ENCODE measurements at regions not wholly inside any gene's neighbourhood (a gene's known extent, or its start where the extent isn't known, plus 50 kb on each side); places are given as distances from the start of the nearest gene placed in this dataset.

GRCh38 chr4:112823156-112823555 is 186.2 kb downstream of the LARP7 start:
- Histone ChIP-seq H3K27ac (ENCODE audit: low read depth, low read length) (no peak overlapping the region), H3K4me1 (ENCODE audit: insufficient read depth, low read length) (peaks cover 6% of the 10 kb centered on the region), H2AFZ (ENCODE audit: low read length) (no peak overlapping the region), H3K9me3 (ENCODE audit: low read depth, low read length) (no peaks in the 10 kb centered on the region), H3K79me2 (ENCODE audit: insufficient read depth, low read length) (no peaks in the 10 kb centered on the region), H4K20me1 (ENCODE audit: insufficient read depth, low read length) (no peaks in the 10 kb centered on the region), H3K4me2 (ENCODE audit: insufficient read depth, low read length) (no peak overlapping the region), H3K27me3 (ENCODE audit: insufficient read depth, low read length) (no peaks in the 10 kb centered on the region), H3K4me3 (ENCODE audit: insufficient read depth, low read length) (no peak overlapping the region), H3K36me3 (ENCODE audit: insufficient read depth, low read length) (no peaks in the 10 kb centered on the region)
- TF ChIP-seq, protein P1, sequence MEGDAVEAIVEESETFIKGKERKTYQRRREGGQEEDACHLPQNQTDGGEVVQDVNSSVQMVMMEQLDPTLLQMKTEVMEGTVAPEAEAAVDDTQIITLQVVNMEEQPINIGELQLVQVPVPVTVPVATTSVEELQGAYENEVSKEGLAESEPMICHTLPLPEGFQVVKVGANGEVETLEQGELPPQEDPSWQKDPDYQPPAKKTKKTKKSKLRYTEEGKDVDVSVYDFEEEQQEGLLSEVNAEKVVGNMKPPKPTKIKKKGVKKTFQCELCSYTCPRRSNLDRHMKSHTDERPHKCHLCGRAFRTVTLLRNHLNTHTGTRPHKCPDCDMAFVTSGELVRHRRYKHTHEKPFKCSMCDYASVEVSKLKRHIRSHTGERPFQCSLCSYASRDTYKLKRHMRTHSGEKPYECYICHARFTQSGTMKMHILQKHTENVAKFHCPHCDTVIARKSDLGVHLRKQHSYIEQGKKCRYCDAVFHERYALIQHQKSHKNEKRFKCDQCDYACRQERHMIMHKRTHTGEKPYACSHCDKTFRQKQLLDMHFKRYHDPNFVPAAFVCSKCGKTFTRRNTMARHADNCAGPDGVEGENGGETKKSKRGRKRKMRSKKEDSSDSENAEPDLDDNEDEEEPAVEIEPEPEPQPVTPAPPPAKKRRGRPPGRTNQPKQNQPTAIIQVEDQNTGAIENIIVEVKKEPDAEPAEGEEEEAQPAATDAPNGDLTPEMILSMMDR (IDR thresholded peaks at IDR 0.05; ENCODE audit: extremely low read depth, low read depth, low read length), result no peak
- DNase-seq (ENCODE audit: insufficient read length, low spot score, missing footprints), result no peak

DNA sequence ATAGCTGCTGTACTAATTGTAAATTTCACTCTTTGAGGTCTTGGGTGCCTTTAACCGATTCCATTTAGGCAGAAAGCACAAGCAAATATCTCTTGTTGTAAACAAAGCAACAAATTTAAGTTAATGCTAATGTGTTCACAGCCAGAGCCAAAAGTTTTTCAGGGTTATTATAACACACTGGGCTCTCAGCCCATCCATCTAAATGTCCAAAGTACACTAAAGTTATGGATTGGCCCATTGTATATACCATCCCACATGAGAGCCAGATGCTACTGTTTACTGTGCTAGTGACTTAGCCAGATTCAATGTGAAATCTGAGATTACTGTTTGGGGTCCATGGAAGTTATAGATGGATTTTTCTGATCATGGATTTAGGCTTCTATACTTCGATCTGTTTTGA is 186.7 kb downstream of the LARP7 start:
- Histone ChIP-seq H3K4me3 (ENCODE audit: insufficient read depth, low read length) (no peak overlapping the region), H2AFZ (ENCODE audit: low read length) (no peak overlapping the region), H3K4me1 (ENCODE audit: insufficient read depth, low read length) (peaks cover 3% of the 10 kb centered on the region), H3K27ac (ENCODE audit: low read depth, low read length) (no peak overlapping the region), H3K79me2 (ENCODE audit: insufficient read depth, low read length) (no peaks in the 10 kb centered on the region), H3K4me2 (ENCODE audit: insufficient read depth, low read length) (no peak overlapping the region), H3K27me3 (ENCODE audit: insufficient read depth, low read length) (no peaks in the 10 kb centered on the region), H3K9me3 (ENCODE audit: low read depth, low read length) (no peaks in the 10 kb centered on the region), H4K20me1 (ENCODE audit: insufficient read depth, low read length) (no peaks in the 10 kb centered on the region), H3K36me3 (ENCODE audit: insufficient read depth, low read length) (no peaks in the 10 kb centered on the region)
- TF ChIP-seq, protein P1 (IDR thresholded peaks at IDR 0.05; ENCODE audit: extremely low read depth, low read depth, low read length), result no peak
- no peak for DNase-seq (ENCODE audit: insufficient read length, low spot score, missing footprints)

- Histone ChIP-seq H3K9me3 (ENCODE audit: low read depth, low read length) (no peaks in the 10 kb centered on the region), H3K4me3 (ENCODE audit: insufficient read depth, low read length) (no peak overlapping the region), H3K27me3 (ENCODE audit: insufficient read depth, low read length) (no peaks in the 10 kb centered on the region), H2AFZ (ENCODE audit: low read length) (no peak overlapping the region), H3K4me1 (ENCODE audit: insufficient read depth, low read length) (no peaks in the 10 kb centered on the region), H3K79me2 (ENCODE audit: insufficient read depth, low read length) (no peaks in the 10 kb centered on the region), H3K27ac (ENCODE audit: low read depth, low read length) (no peak overlapping the region), H4K20me1 (ENCODE audit: insufficient read depth, low read length) (no peaks in the 10 kb centered on the region), H3K36me3 (ENCODE audit: insufficient read depth, low read length) (no peaks in the 10 kb centered on the region), H3K4me2 (ENCODE audit: insufficient read depth, low read length) (no peak overlapping the region)
- TF ChIP-seq, protein P1 (IDR thresholded peaks at IDR 0.05; ENCODE audit: extremely low read depth, low read depth, low read length), result no peak
- no peak for DNase-seq (ENCODE audit: insufficient read length, low spot score, missing footprints)
Observed at GRCh38 chr4:112830753-112831386, 193.9 kb downstream of the LARP7 start.

DNA sequence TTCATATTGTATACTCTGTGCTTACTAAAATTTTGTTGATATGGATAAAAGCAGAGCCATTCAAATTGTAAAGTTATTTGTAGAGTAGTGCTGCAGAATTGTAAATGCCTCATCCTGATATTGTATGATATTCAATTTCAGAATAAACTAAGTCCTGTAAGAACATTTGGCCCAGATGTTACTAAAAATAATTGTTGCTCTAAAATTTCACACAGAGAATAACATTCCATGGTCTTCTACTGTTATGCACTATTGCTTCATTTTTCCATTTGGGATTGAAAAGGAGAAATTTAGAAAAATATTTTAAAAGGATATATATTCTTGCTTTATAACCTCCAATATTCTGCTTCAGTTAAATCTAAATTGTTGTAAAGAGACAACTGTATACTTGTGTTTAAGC is 195.6 kb downstream of the LARP7 start:
- Histone ChIP-seq H3K36me3 (ENCODE audit: insufficient read depth, low read length) (no peaks in the 10 kb centered on the region), H2AFZ (ENCODE audit: low read length) (no peak overlapping the region), H4K20me1 (ENCODE audit: insufficient read depth, low read length) (no peaks in the 10 kb centered on the region), H3K27ac (ENCODE audit: low read depth, low read length) (no peak overlapping the region), H3K9me3 (ENCODE audit: low read depth, low read length) (no peaks in the 10 kb centered on the region), H3K4me3 (ENCODE audit: insufficient read depth, low read length) (no peak overlapping the region), H3K4me2 (ENCODE audit: insufficient read depth, low read length) (no peak overlapping the region), H3K79me2 (ENCODE audit: insufficient read depth, low read length) (no peaks in the 10 kb centered on the region), H3K27me3 (ENCODE audit: insufficient read depth, low read length) (no peaks in the 10 kb centered on the region), H3K4me1 (ENCODE audit: insufficient read depth, low read length) (no peaks in the 10 kb centered on the region)
- TF ChIP-seq, protein P1 (IDR thresholded peaks at IDR 0.05; ENCODE audit: extremely low read depth, low read depth, low read length), result no peak
- DNase-seq (ENCODE audit: insufficient read length, low spot score, missing footprints), result no peak
